HG03196 (cell line): ENCODE measurements at regions not wholly inside any gene's neighbourhood (a gene's known extent, or its start where the extent isn't known, plus 50 kb on each side); places are given as distances from the start of the nearest gene placed in this dataset.
"Not testable (repeated sequence)": the region's sequence is repeated elsewhere in the genome, so short reads cannot be mapped to it uniquely, and the experiment has no call there.

ENCODE experiments used
- ATAC-seq: cut with Tn5 transposase; IDR thresholded peaks from one replicate; pipeline ENCODE4 v1.9.1; 2021; ENCODE audit not compliant: unreplicated experiment

DNA sequence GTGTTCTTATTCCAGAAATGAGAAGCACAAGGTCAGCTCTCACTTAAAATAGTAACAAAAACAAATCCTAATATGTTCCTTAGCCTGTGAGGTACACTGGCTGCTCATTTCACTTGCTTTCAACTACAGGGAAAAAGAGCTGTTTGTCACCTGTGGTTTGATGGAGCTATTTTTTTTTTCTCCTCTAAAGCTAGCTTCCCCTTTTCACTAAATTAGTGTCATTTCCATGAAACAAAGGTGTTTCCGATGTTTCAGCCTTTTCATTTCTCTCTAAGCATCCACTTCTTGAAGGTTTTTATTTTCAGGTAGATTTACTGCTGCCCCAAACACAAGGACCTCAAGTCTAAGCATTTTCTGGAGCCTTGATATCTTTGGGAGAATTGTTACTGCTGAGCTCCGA, 148.6 kb downstream of the RBMX2 start:
- no peak for ATAC-seq

DNA sequence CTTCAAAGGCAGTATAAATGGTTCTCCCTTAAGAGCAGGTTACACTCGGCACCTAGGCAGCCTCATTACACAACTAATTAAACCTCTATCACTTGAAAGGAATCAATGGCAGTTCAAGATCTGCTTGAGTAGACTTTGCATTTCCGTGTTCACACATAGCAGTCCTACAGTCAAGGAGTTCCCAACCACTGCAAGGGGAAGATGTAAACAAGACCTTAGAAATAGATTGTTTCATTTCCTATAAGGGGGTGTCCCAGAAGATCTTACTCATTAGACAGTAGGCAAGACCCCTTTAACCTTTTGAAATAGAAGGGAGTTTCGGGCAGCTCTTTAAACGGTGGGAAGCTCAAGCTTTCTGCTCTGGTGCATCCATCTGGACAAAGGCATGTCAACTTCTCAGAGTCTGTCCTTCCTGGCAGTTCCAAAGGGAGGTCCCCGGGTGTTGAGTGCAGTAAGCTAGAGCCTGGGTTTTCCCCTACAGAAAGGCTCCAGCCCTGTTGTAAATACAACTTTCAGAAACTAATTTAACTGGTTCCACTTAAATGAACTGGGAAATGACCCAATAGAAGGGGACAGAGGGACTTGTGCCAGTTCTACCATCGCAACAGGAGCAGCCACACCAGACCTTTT, 150.8 kb downstream of the RBMX2 start:
- ATAC-seq, result peak; percentile 74

DNA sequence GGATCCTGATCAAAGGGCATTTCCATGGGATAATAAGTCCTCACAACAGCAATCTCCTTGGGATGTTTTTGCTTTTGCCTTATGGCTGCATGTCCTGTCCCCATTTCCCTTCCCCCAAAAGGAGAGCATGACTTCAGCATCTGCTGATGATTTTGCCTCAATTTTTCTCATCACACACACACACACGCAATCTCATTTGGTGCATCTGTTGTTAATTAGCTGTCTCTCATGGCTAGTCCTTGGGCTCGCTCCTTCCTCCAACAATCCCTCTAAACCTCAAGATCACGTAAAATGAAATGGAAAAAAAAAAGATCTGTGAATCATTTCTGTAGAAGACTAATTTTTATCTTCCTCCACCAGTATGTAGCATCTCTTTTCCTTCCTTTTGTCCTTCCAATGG, 153.6 kb downstream of the RBMX2 start:
- no peak for ATAC-seq

- no peak for ATAC-seq
Observed at GRCh38 chrX:130555757-130556156, 154.0 kb downstream of the RBMX2 start.

DNA sequence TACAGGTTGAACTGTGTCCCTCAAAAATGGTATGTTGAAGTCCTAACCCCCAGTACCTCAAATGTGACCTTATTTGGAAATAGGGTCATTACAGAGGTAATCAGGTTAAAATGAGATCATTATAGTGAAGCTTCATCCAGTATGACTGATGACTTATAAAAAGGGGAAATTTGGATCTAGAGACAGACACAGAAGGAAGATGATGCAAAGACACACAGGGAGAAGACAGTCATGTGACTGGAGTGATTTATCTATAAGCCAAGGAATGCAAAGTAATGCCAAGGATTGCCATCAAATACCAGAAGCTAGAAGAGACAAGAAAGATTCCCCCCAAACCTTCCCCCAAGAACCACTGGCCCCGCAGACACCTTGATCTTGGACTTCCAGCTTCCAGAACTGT, 155.2 kb downstream of the RBMX2 start:
- no peak for ATAC-seq

GRCh38 chrX:130560544-130560943, 158.8 kb downstream of the RBMX2 start:
- no peak for ATAC-seq

- no peak for ATAC-seq
Observed at GRCh38 chrX:130561930-130562329, 160.1 kb downstream of the RBMX2 start.

DNA sequence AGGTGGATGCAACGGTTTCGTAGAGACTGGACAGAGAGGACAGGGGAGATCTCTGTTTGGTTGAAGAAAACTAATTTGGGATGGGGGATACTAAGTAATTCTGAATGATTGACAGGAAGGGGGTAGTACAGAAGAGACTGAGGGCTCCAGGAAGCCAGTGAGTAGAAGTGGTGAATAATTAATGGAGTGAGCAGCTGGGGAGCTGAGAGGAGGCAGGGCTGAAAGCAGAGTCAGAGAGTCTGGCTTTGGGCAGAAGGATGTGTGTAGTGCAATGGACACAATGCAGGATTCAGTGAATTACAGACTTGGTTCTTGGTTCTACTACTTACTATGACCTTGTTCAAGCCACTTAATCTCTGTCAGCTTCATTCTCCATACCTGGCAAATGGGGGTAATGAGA, 161.7 kb downstream of the RBMX2 start:
- no peak for ATAC-seq

- ATAC-seq, result no peak
Observed at GRCh38 chrX:130566028-130566683, 164.4 kb downstream of the RBMX2 start.

DNA sequence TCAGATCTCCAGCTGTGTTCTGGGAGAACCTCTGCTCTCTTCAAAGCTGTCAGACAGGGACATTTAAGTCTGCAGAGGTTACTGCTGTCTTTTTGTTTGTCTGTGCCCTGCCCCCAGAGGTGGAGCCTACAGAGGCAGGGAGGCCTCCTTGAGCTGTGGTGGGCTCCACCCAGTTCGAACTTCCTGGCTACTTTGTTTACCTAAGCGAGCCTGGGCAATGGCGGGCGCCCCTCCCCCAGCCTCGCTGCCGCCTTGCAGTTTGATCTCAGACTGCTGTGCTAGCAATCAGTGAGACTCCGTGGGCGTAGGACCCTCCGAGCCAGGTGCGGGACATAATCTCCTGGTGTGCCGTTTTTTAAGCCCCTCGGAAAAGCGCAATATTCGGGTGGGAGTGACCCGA, 171.2 kb downstream of the RBMX2 start:
- ATAC-seq, result not testable (repeated sequence)
